Lung (tissue), 11 donors: ENCODE measurements at regions not wholly inside any gene's neighbourhood (a gene's known extent, or its start where the extent isn't known, plus 50 kb on each side); places are given as distances from the start of the nearest gene placed in this dataset.

Experiments
- ATAC-seq: fragments of 200-7000 bp; cut with Tn5 transposase; one replicate; pipeline ENCODE4 v1.9.1; 2020; ENCODE audit warnings: moderate number of reproducible peaks; ENCODE audit not compliant: insufficient read depth, low FRiP score
- DNase-seq, 3 donors: peaks; one replicate each; pipeline ENCODE4 v3.0.0-alpha.2; 2013 to 2017
- H3K27ac ChIP-seq, 2 donors: one replicate each; pipeline ENCODE4 v1.5.1; 2013; ENCODE audit warnings: mild to moderate bottlenecking in 2 of 2, moderate library complexity in 2 of 2, control low read depth in 1 of 2, inconsistent platforms in 1 of 2, low read depth in 1 of 2, low read length in 1 of 2
- H3K27me3 ChIP-seq, 3 donors: one replicate each; pipeline ENCODE4 v1.5.1; 2013; ENCODE audit warnings: low read length in 2 of 3; ENCODE audit not compliant: control insufficient read depth in 3 of 3, insufficient read depth in 3 of 3
- H3K36me3 ChIP-seq, 4 donors: one replicate each; pipeline ENCODE4 v1.5.1; 2013; ENCODE audit warnings: low read length in 4 of 4, mild to moderate bottlenecking in 1 of 4, moderate library complexity in 1 of 4; ENCODE audit not compliant: control insufficient read depth in 4 of 4, insufficient read depth in 4 of 4
- H3K4me1 ChIP-seq, 5 donors: one replicate each; pipeline ENCODE4 v1.5.1; 2013; ENCODE audit warnings: low read length in 5 of 5, mild to moderate bottlenecking in 2 of 5, moderate library complexity in 1 of 5; ENCODE audit not compliant: control insufficient read depth in 5 of 5, insufficient read depth in 5 of 5
- H3K4me3 ChIP-seq: one replicate; pipeline ENCODE4 v1.5.1; 2013; ENCODE audit warnings: mild to moderate bottlenecking, control low read depth, moderate library complexity
- H3K9ac ChIP-seq, 2 donors: one replicate each; pipeline ENCODE4 v1.5.1; 2013; ENCODE audit warnings: low read length in 2 of 2, control low read depth in 1 of 2; ENCODE audit not compliant: insufficient read depth in 1 of 2
- H3K9me3 ChIP-seq, 4 donors: one replicate each; pipeline ENCODE4 v1.5.1; 2013; ENCODE audit warnings: low read length in 3 of 4, mild to moderate bottlenecking in 1 of 4, moderate library complexity in 1 of 4; ENCODE audit not compliant: control insufficient read depth in 4 of 4, insufficient read depth in 3 of 4
- WGBS, 2 donors: extraction: QIAGEN DNeasy Blood & Tissue Kit; methylation state at CpG; one replicate each; pipeline ENCODE4 v1.1.7; 2013; 5-methylcytosine and 5-hydroxymethylcytosine counted together
- TF ChIP-seq, protein P1 (sequence below): IDR thresholded peaks from 2 replicates; pipeline ENCODE4 v1.5.1; 2012; ENCODE audit warnings: mild to moderate bottlenecking; ENCODE audit errors: control extremely low read depth, extremely low read depth
- donor health status: control.
- donor health status: control.
- donor health status: Bipolar disorder and iron deficiency.
- donor health status: healthy.
- donor health status: DM: yes; HTN: yes; CAD: no.

GRCh38 chr3:30082652-30083051 lies 523.7 kb upstream of the TGFBR2 start:
- WGBS, 2 donors, result 91 to 92% methylated on average over 7 of the region's 7 CpGs
- Histone ChIP-seq H3K9ac (no peak overlapping the region), H3K27me3 (no peaks in the 10 kb centered on the region), H3K36me3 (no peaks in the 10 kb centered on the region), H3K27ac (no peak overlapping the region), H3K4me3 (no peak overlapping the region), H3K9me3 (peaks cover 0 to 2% (median 0%) of the 10 kb centered on the region in 4 donors), H3K4me1 (peaks cover 0 to 2% (median 0%) of the 10 kb centered on the region in 5 donors)
- no peak for DNase-seq
- no peak for ATAC-seq
- TF ChIP-seq, protein P1, sequence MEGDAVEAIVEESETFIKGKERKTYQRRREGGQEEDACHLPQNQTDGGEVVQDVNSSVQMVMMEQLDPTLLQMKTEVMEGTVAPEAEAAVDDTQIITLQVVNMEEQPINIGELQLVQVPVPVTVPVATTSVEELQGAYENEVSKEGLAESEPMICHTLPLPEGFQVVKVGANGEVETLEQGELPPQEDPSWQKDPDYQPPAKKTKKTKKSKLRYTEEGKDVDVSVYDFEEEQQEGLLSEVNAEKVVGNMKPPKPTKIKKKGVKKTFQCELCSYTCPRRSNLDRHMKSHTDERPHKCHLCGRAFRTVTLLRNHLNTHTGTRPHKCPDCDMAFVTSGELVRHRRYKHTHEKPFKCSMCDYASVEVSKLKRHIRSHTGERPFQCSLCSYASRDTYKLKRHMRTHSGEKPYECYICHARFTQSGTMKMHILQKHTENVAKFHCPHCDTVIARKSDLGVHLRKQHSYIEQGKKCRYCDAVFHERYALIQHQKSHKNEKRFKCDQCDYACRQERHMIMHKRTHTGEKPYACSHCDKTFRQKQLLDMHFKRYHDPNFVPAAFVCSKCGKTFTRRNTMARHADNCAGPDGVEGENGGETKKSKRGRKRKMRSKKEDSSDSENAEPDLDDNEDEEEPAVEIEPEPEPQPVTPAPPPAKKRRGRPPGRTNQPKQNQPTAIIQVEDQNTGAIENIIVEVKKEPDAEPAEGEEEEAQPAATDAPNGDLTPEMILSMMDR, result no peak

- Histone ChIP-seq H3K27ac (no peak overlapping the region), H3K36me3 (no peaks in the 10 kb centered on the region), H3K9me3 (peaks cover 0 to 2% (median 0%) of the 10 kb centered on the region in 4 donors), H3K4me3 (no peak overlapping the region), H3K27me3 (no peaks in the 10 kb centered on the region), H3K9ac (no peak overlapping the region), H3K4me1 (peaks cover 0 to 2% (median 0%) of the 10 kb centered on the region in 5 donors)
- DNase-seq, result no peak
- TF ChIP-seq, protein P1, result no peak
- WGBS, 2 donors, result 90 to 93% methylated on average over 4 of the region's 4 CpGs
- no peak for ATAC-seq
Measured at GRCh38 chr3:30083315-30083714, 523.1 kb upstream of the TGFBR2 start.

DNA sequence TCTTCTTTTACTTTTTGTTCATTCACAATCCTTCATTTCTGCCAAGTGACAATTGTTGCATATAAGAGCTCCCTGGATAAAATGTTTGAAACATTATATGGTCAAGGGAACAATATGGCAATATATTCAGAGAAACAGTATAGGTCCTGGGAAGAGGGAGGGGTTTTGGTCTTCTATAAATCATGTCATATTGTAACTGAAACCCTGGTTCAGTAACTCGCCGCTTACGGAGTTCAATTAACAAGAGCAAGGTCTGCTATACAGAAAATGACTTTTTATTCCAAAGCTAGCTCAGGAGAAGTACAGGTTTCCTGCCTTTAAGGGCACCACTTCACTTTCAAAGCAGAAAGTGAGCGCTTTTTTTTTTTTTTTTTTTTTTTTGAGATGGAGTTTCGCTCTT lies 522.1 kb upstream of the TGFBR2 start:
- Histone ChIP-seq H3K27ac (no peak overlapping the region), H3K9me3 (no peaks in the 10 kb centered on the region), H3K36me3 (no peaks in the 10 kb centered on the region), H3K4me3 (no peak overlapping the region), H3K9ac (no peak overlapping the region), H3K27me3 (no peaks in the 10 kb centered on the region), H3K4me1 (no peaks in the 10 kb centered on the region)
- no peak for ATAC-seq
- TF ChIP-seq, protein P1, result no peak
- 89 to 91% methylated on average over 4 to 5 of the region's 5 CpGs for WGBS, 2 donors
- DNase-seq, result no peak

DNA sequence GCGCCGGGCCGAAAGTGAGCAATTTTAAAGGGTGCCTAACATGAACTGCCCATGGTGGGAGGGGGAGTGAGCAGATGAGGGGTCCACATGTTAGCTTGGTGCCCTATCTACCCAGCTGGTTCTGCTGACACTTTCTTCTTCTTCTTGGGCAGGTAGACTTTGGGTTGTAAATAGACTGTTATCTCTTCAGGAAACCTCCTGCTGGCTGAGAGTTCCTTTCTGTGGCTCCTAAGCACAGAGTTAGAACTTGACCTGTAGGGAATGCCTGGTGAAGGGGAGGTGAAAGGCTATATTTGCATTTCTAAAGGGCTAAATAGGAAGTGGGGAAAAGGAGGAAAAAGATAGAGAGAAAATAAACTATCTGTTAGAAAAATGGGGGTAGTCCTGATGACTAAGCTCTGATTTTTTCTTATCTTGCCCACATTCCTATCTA lies 521.4 kb upstream of the TGFBR2 start:
- Histone ChIP-seq H3K27me3 (no peaks in the 10 kb centered on the region), H3K9ac (no peak overlapping the region), H3K36me3 (no peaks in the 10 kb centered on the region), H3K27ac (no peak overlapping the region), H3K9me3 (no peaks in the 10 kb centered on the region), H3K4me1 (no peaks in the 10 kb centered on the region), H3K4me3 (no peak overlapping the region)
- DNase-seq (no peak), ATAC-seq (no peak)
- WGBS, 2 donors, result 90% methylated on average over 3 of the region's 3 CpGs
- TF ChIP-seq, protein P1, result no peak
